OCI-LY1 (cell line): ENCODE measurements at regions not wholly inside any gene's neighbourhood (a gene's known extent, or its start where the extent isn't known, plus 50 kb on each side); places are given as distances from the start of the nearest gene placed in this dataset.

Source experiments
- EZH2 ChIP-seq: fragments of 200-600 bp; sonication (generic), shearing (Covaris generic); IDR thresholded peaks from 2 replicates; pipeline ENCODE4 v1.8.0; 2017; ENCODE audit warnings: borderline replicate concordance, mixed run types, mild to moderate bottlenecking, antibody characterized with exemption, low read length, moderate library complexity, mixed read lengths
- TF ChIP-seq, protein P1 (sequence below): fragments of 200-600 bp; sonication (generic), shearing (Covaris generic); IDR thresholded peaks from 2 replicates; pipeline ENCODE4 v1.5.1; 2017; ENCODE audit warnings: mild to moderate bottlenecking, antibody characterized with exemption, low read length, moderate library complexity, mixed read lengths

DNA sequence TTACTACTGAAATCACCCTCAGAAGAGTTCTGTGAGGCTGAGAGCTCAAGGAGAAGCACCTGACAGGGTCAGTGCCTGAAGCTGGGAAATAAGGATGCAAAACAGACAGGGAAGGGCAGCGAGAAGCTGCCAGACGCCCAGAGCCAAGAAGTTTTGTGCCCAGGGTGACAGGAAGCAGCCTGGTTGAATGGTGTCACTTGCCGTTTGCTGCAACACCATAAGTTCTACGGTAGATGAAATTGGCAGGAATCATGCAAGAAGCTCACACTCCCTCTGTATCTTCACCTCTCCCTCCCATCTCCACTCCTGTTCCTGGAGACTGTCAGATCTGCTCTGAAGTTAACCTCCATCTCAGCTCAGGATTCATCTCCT lies 117.0 kb upstream of the SLC14A2 start:
- TF ChIP-seq, protein P1, sequence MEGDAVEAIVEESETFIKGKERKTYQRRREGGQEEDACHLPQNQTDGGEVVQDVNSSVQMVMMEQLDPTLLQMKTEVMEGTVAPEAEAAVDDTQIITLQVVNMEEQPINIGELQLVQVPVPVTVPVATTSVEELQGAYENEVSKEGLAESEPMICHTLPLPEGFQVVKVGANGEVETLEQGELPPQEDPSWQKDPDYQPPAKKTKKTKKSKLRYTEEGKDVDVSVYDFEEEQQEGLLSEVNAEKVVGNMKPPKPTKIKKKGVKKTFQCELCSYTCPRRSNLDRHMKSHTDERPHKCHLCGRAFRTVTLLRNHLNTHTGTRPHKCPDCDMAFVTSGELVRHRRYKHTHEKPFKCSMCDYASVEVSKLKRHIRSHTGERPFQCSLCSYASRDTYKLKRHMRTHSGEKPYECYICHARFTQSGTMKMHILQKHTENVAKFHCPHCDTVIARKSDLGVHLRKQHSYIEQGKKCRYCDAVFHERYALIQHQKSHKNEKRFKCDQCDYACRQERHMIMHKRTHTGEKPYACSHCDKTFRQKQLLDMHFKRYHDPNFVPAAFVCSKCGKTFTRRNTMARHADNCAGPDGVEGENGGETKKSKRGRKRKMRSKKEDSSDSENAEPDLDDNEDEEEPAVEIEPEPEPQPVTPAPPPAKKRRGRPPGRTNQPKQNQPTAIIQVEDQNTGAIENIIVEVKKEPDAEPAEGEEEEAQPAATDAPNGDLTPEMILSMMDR, result no peak
- TF ChIP-seq EZH2, result no peak
